ENCODE measurements at regions not wholly inside any gene's neighbourhood (a gene's known extent, or its start where the extent isn't known, plus 50 kb on each side); places are given as distances from the start of the nearest gene placed in this dataset.

GRCh38 chr1:113278777-113279176, 111.5 kb upstream of the MAGI3 start:
- ATAC-seq (no peak), DNase-seq (no peak)
- WGBS, 2 donors: 91 to 92% methylated on average over 5 of the region's 5 CpGs
- Histone ChIP-seq H3K36me3 (replicated peaks in 1 of 2; ENCODE audit: insufficient read depth in 1 of 2, low read depth in 2 of 2) (no peaks in the 10 kb centered on the region), H3K27ac (no peak overlapping the region), H3K9me3 (no peaks in the 10 kb centered on the region), H3K4me3 (no peak overlapping the region), H3K4me1 (peaks cover 30% of the 10 kb centered on the region), H3K27me3 (no peaks in the 10 kb centered on the region)
- intact Hi-C loops (cut with DNase I): no loop called here
- TF ChIP-seq, protein P1, sequence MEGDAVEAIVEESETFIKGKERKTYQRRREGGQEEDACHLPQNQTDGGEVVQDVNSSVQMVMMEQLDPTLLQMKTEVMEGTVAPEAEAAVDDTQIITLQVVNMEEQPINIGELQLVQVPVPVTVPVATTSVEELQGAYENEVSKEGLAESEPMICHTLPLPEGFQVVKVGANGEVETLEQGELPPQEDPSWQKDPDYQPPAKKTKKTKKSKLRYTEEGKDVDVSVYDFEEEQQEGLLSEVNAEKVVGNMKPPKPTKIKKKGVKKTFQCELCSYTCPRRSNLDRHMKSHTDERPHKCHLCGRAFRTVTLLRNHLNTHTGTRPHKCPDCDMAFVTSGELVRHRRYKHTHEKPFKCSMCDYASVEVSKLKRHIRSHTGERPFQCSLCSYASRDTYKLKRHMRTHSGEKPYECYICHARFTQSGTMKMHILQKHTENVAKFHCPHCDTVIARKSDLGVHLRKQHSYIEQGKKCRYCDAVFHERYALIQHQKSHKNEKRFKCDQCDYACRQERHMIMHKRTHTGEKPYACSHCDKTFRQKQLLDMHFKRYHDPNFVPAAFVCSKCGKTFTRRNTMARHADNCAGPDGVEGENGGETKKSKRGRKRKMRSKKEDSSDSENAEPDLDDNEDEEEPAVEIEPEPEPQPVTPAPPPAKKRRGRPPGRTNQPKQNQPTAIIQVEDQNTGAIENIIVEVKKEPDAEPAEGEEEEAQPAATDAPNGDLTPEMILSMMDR (IDR thresholded peaks at IDR 0.05): no peak
- TF ChIP-seq POLR2A (IDR thresholded peaks at IDR 0.05): no peak

DNA sequence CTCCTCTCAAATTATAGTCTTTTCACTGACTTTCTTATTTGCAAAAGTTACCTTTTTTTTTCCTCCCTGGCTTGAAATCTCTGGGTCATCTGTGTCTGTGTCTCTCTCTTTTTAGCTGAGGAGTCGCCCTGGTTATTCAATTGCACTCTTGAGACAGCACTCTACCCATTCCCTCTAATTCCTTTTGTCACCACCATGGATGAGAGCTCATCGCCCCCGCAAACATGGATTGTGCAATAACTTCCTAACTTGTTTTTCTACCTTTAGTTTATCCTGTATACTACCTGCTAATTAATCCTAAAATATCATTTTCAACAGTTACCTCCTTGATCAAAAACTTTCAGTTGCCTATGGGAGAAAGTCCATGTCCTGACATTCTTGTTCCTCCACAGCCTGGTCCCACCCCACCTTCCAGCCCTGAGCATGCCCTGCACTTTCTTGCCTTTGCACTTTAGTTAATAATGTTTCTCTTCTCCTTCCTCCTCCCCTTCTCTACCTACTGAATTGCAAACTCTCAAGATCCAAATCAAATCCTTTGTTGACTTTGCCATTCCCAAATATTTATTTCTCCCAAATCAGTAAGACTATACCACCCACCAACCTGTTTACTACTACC, 110.4 kb upstream of the MAGI3 start:
- Histone ChIP-seq H3K27me3 (no peaks in the 10 kb centered on the region), H3K4me1 (peaks cover 33% of the 10 kb centered on the region), H3K9me3 (no peaks in the 10 kb centered on the region), H3K4me3 (no peak overlapping the region), H3K27ac (no peak overlapping the region), H3K36me3 (replicated peaks in 1 of 2; ENCODE audit: insufficient read depth in 1 of 2, low read depth in 2 of 2) (no peaks in the 10 kb centered on the region)
- DNase-seq (no peak), ATAC-seq (no peak)
- WGBS, 2 donors: 78 to 88% methylated on average over 3 of the region's 3 CpGs
- intact Hi-C loops (cut with DNase I): no loop called here
- TF ChIP-seq, protein P1 (IDR thresholded peaks at IDR 0.05): no peak
- no peak for TF ChIP-seq POLR2A (IDR thresholded peaks at IDR 0.05)

DNA sequence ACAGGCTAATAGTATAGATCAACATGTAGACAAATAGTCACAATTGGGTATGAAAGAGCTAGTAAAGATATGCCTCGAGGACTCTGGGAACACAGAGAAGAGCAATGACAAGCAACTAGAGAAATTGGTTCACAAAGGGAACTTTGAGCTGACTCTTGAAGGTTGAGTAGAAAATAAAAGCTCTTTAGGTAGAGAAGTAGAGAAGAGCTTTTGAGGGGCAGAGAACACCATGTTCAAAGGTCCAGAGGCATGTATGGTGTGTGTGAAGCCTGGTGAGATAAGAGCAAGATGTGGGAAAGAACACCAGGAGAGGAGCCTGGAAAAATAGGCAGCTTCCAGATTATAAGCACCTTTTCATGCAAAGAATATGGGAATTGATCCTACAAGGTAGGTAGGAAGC, 109.7 kb upstream of the MAGI3 start:
- no peak for DNase-seq
- no peaks in the 10 kb centered on the region for H3K9me3 ChIP-seq
- peaks cover 33% of the 10 kb centered on the region for H3K4me1 ChIP-seq
- no peak overlapping the region for H3K27ac ChIP-seq
- no peaks in the 10 kb centered on the region for H3K36me3 ChIP-seq (replicated peaks in 1 of 2; ENCODE audit: insufficient read depth in 1 of 2, low read depth in 2 of 2)
- H3K27me3 ChIP-seq: no peaks in the 10 kb centered on the region
- no peak for ATAC-seq
- no peak overlapping the region for H3K4me3 ChIP-seq
- intact Hi-C loops (cut with DNase I): no loop called here
- WGBS, 2 donors: 32 to 46% methylated on average over 1 of the region's 1 CpG
- TF ChIP-seq, protein P1 (IDR thresholded peaks at IDR 0.05): no peak
- no peak for TF ChIP-seq POLR2A (IDR thresholded peaks at IDR 0.05)

GRCh38 chr1:113281550-113281949, 108.8 kb upstream of the MAGI3 start:
- no peaks in the 10 kb centered on the region for H3K27me3 ChIP-seq
- peaks cover 33% of the 10 kb centered on the region for H3K4me1 ChIP-seq
- H3K36me3 ChIP-seq (replicated peaks in 1 of 2; ENCODE audit: insufficient read depth in 1 of 2, low read depth in 2 of 2): no peaks in the 10 kb centered on the region
- no peak overlapping the region for H3K27ac ChIP-seq
- no peak for DNase-seq
- TF ChIP-seq, protein P1 (IDR thresholded peaks at IDR 0.05): no peak
- no peak for TF ChIP-seq POLR2A (IDR thresholded peaks at IDR 0.05)
- no peak overlapping the region for H3K4me3 ChIP-seq
- ATAC-seq: no peak
- no peaks in the 10 kb centered on the region for H3K9me3 ChIP-seq
- intact Hi-C loops (cut with DNase I): no loop called here

Data from body of pancreas (tissue), 4 donors.